Stomach (tissue), 4 donors: ENCODE measurements at regions not wholly inside any gene's neighbourhood (a gene's known extent, or its start where the extent isn't known, plus 50 kb on each side); places are given as distances from the start of the nearest gene placed in this dataset.

Source experiments
- POLR2A ChIP-seq, 4 donors: fragments of 450-650 bp; IDR thresholded peaks; one replicate each; pipeline ENCODE4 v1.6.1; 2016; ENCODE audit warnings: antibody characterized with exemption in 4 of 4, control low read depth in 2 of 4, mild to moderate bottlenecking in 1 of 4, moderate library complexity in 1 of 4
- TF ChIP-seq, protein P1 (sequence below), 7 experiments: fragments of 450-650 bp in 4 of 7; fragments of 200-600 bp in 3 of 7; sonication (generic) in 3 of 7; IDR thresholded peaks; one replicate each; pipeline ENCODE4 v1.5.1; 2016 to 2019; ENCODE audit warnings: antibody characterized with exemption in 7 of 7, control low read depth in 2 of 7, mild to moderate bottlenecking in 1 of 7

DNA sequence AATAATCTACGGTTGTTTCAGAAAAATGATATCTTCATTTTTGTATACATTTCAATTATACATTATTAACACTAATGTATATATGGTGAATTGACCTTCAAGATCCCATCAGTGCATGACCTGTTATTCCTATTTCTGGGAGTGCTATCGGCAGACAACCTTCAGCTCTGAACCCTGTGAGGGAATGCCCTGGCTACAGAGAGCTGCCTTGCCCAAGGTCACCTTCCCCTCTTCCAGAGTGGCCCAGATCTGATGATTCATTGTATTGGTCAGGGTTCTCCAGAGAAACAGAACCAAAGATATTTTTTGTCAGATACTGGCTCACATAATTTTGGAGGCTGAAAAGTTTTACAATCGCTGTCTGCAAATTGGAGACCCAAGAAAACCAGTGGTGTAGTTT is 235.5 kb downstream of the ZNF92 start:
- TF ChIP-seq, protein P1, sequence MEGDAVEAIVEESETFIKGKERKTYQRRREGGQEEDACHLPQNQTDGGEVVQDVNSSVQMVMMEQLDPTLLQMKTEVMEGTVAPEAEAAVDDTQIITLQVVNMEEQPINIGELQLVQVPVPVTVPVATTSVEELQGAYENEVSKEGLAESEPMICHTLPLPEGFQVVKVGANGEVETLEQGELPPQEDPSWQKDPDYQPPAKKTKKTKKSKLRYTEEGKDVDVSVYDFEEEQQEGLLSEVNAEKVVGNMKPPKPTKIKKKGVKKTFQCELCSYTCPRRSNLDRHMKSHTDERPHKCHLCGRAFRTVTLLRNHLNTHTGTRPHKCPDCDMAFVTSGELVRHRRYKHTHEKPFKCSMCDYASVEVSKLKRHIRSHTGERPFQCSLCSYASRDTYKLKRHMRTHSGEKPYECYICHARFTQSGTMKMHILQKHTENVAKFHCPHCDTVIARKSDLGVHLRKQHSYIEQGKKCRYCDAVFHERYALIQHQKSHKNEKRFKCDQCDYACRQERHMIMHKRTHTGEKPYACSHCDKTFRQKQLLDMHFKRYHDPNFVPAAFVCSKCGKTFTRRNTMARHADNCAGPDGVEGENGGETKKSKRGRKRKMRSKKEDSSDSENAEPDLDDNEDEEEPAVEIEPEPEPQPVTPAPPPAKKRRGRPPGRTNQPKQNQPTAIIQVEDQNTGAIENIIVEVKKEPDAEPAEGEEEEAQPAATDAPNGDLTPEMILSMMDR (IDR thresholded peaks at IDR 0.05) = no peak
- no peak for TF ChIP-seq POLR2A (IDR thresholded peaks at IDR 0.05)
